ENCODE measurements at regions not wholly inside any gene's neighbourhood (a gene's known extent, or its start where the extent isn't known, plus 50 kb on each side); places are given as distances from the start of the nearest gene placed in this dataset.
"Not testable (repeated sequence)": the region's sequence is repeated elsewhere in the genome, so short reads cannot be mapped to it uniquely, and the experiment has no call there.

DNA sequence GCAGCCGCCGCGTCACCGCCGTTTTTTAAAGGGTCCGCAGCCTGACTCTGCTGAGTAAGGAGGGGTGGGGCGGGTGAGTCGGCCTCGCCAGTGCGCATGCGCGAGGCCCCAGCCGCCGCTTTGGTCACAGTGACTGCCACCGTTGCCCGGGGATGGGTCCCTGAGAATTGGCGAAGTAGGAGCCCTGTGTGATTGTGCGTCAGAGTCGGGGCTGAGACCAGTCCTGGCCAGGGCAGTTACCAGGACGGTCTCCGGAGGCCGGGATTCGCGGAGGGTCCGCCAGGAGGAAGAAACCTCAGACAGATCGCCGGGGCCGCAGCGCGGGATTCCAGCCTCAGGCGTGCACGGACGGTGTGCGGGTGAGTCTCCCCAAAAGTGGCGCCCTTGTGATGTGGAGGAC lies 1386.9 kb upstream of the PCDH10 start:
- TF ChIP-seq, protein P1, sequence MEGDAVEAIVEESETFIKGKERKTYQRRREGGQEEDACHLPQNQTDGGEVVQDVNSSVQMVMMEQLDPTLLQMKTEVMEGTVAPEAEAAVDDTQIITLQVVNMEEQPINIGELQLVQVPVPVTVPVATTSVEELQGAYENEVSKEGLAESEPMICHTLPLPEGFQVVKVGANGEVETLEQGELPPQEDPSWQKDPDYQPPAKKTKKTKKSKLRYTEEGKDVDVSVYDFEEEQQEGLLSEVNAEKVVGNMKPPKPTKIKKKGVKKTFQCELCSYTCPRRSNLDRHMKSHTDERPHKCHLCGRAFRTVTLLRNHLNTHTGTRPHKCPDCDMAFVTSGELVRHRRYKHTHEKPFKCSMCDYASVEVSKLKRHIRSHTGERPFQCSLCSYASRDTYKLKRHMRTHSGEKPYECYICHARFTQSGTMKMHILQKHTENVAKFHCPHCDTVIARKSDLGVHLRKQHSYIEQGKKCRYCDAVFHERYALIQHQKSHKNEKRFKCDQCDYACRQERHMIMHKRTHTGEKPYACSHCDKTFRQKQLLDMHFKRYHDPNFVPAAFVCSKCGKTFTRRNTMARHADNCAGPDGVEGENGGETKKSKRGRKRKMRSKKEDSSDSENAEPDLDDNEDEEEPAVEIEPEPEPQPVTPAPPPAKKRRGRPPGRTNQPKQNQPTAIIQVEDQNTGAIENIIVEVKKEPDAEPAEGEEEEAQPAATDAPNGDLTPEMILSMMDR (IDR thresholded peaks at IDR 0.05) = not testable (repeated sequence)
- TF ChIP-seq POLR2A (IDR thresholded peaks at IDR 0.05) = not testable (repeated sequence)
